ENCODE measurements at regions not wholly inside any gene's neighbourhood (a gene's known extent, or its start where the extent isn't known, plus 50 kb on each side); places are given as distances from the start of the nearest gene placed in this dataset.

DNA sequence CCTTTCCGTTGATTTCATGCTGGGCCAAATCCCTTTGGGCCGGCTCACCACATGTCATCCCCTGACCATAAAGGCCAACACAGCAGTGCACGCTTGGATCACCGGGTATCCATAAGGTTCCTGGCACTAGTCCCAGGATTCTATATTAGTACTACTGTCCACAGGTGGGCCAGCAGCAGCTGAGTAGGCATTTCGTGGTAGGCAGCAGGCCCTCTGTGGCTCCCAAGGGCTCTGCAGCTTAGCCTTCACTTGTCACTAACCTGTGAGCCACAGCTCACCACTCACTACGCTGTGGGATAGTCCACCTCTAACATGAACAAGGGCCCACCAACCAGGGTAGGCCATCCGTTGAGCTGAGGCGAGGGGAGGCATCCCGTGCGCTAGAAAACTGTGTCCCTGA, 89.2 kb upstream of the MALRD1 start:
- TF ChIP-seq, protein P1, sequence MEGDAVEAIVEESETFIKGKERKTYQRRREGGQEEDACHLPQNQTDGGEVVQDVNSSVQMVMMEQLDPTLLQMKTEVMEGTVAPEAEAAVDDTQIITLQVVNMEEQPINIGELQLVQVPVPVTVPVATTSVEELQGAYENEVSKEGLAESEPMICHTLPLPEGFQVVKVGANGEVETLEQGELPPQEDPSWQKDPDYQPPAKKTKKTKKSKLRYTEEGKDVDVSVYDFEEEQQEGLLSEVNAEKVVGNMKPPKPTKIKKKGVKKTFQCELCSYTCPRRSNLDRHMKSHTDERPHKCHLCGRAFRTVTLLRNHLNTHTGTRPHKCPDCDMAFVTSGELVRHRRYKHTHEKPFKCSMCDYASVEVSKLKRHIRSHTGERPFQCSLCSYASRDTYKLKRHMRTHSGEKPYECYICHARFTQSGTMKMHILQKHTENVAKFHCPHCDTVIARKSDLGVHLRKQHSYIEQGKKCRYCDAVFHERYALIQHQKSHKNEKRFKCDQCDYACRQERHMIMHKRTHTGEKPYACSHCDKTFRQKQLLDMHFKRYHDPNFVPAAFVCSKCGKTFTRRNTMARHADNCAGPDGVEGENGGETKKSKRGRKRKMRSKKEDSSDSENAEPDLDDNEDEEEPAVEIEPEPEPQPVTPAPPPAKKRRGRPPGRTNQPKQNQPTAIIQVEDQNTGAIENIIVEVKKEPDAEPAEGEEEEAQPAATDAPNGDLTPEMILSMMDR (IDR thresholded peaks at IDR 0.05): no peak
- no peak for TF ChIP-seq EP300 (IDR thresholded peaks at IDR 0.05; ENCODE audit: low read depth)
- no peak for TF ChIP-seq POLR2A (IDR thresholded peaks at IDR 0.05)
- no peak for TF ChIP-seq POLR2AphosphoS5 (IDR thresholded peaks at IDR 0.05)
